H1 (cell line): ENCODE measurements at regions not wholly inside any gene's neighbourhood (a gene's known extent, or its start where the extent isn't known, plus 50 kb on each side); places are given as distances from the start of the nearest gene placed in this dataset.

Experiments
- EZH2 ChIP-seq: fragments of 200-600 bp; sonication (generic); IDR thresholded peaks from 2 replicates; pipeline ENCODE4 v1.7.1; 2012; ENCODE audit warnings: low read depth, mild to moderate bottlenecking, moderate library complexity, low read length, inconsistent platforms; ENCODE audit not compliant: severe bottlenecking
- TF ChIP-seq, protein P1 (sequence below), 3 experiments: IDR thresholded peaks; 1 replicate in 2 of 3; 2 replicates in 1 of 3; pipeline versions ENCODE4 v1.5.1 to v1.6.1; 2011; ENCODE audit warnings: low read length in 3 of 3, mild to moderate bottlenecking in 3 of 3, inconsistent platforms in 2 of 3, low read depth in 1 of 3, moderate library complexity in 1 of 3; ENCODE audit not compliant: insufficient read depth in 1 of 3; ENCODE audit errors: control extremely low read depth in 1 of 3

GRCh38 chr10:8194050-8194449 is 139.6 kb downstream of the GATA3 start:
- TF ChIP-seq, protein P1, sequence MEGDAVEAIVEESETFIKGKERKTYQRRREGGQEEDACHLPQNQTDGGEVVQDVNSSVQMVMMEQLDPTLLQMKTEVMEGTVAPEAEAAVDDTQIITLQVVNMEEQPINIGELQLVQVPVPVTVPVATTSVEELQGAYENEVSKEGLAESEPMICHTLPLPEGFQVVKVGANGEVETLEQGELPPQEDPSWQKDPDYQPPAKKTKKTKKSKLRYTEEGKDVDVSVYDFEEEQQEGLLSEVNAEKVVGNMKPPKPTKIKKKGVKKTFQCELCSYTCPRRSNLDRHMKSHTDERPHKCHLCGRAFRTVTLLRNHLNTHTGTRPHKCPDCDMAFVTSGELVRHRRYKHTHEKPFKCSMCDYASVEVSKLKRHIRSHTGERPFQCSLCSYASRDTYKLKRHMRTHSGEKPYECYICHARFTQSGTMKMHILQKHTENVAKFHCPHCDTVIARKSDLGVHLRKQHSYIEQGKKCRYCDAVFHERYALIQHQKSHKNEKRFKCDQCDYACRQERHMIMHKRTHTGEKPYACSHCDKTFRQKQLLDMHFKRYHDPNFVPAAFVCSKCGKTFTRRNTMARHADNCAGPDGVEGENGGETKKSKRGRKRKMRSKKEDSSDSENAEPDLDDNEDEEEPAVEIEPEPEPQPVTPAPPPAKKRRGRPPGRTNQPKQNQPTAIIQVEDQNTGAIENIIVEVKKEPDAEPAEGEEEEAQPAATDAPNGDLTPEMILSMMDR (IDR thresholded peaks at IDR 0.05; ENCODE audit: control extremely low read depth in 1 of 3, insufficient read depth in 1 of 3, low read depth in 1 of 3, low read length in 3 of 3): no peak
- no peak for TF ChIP-seq EZH2
